Panc1 (cell line): ENCODE measurements at regions not wholly inside any gene's neighbourhood (a gene's known extent, or its start where the extent isn't known, plus 50 kb on each side); places are given as distances from the start of the nearest gene placed in this dataset.

Experiments
- ATAC-seq: fragments of 200-7000 bp; cut with Tn5 transposase; 2 replicates; pipeline ENCODE4 v1.9.1; 2020; ENCODE audit warnings: mild to moderate bottlenecking, moderate library complexity
- BruUV-seq: library from RNA; stranded (reverse); fragments of 400-500 nt; replicated peaks from 2 replicates; lab custom pipeline; 2021; lab: Mats Ljungman, UMichigan
- CTCF ChIA-PET: fragments of 300-600 bp; sonication (Branson Sonifier 250); formaldehyde crosslinking; loops from one replicate; lab custom pipeline; 2022; ENCODE audit warnings: antibody characterized with exemption; lab: Charles Lee
- POLR2A ChIA-PET: fragments of 300-600 bp; sonication (Branson Sonifier 250); formaldehyde crosslinking; loops from one replicate; lab custom pipeline; 2022; ENCODE audit warnings: antibody characterized with exemption; lab: Charles Lee
- DNase-seq: peaks from one replicate; pipeline ENCODE4 v3.0.0-alpha.2; 2010; ENCODE audit warnings: low read depth, low spot score
- H3K27ac ChIP-seq: 2 replicates; pipeline ENCODE4 v1.5.1; 2011; ENCODE audit warnings: mild to moderate bottlenecking, low read length, inconsistent platforms
- H3K27me3 ChIP-seq: fragments of 200-500 bp; sonication (Bioruptor generic); 2 replicates; pipeline ENCODE4 v1.6.0; 2014; ENCODE audit warnings: low read length, inconsistent platforms; ENCODE audit not compliant: control insufficient read depth, insufficient read depth
- H3K36me3 ChIP-seq: fragments of 200-500 bp; sonication (Bioruptor generic); 2 replicates; pipeline ENCODE4 v1.5.1; 2014; ENCODE audit warnings: inconsistent platforms, mild to moderate bottlenecking, low read length, moderate library complexity; ENCODE audit not compliant: control insufficient read depth, insufficient read depth
- H3K4me1 ChIP-seq: 2 replicates; pipeline ENCODE4 v1.5.1; 2011; ENCODE audit warnings: inconsistent platforms, mild to moderate bottlenecking, low read length, moderate library complexity; ENCODE audit not compliant: control insufficient read depth, insufficient read depth
- H3K4me3 ChIP-seq, 2 experiments: 2 replicates each; pipeline ENCODE4 v1.5.1; 2011 to 2012; ENCODE audit warnings: low read depth in 2 of 2, low read length in 2 of 2, mild to moderate bottlenecking in 2 of 2, inconsistent platforms in 1 of 2, moderate library complexity in 1 of 2
- H3K9me3 ChIP-seq: fragments of 200-500 bp; sonication (Bioruptor generic); 2 replicates; pipeline ENCODE4 v1.5.1; 2014; ENCODE audit warnings: low read depth, mild to moderate bottlenecking, inconsistent platforms, low read length, moderate library complexity; ENCODE audit not compliant: control insufficient read depth, insufficient read depth
- CTCF ChIP-seq: fragments of 450-650 bp; IDR thresholded peaks from 2 replicates; pipeline ENCODE4 v1.5.1; 2017; ENCODE audit warnings: mild to moderate bottlenecking
- POLR2AphosphoS5 ChIP-seq: IDR thresholded peaks from 2 replicates; pipeline ENCODE4 v1.6.1; 2012; ENCODE audit warnings: mild to moderate bottlenecking, low read depth, low read length, moderate library complexity
- SIN3A ChIP-seq: IDR thresholded peaks from 2 replicates; pipeline ENCODE4 v1.6.1; 2012; ENCODE audit warnings: low read depth, mild to moderate bottlenecking, low read length, moderate library complexity, borderline replicate concordance; ENCODE audit not compliant: insufficient read depth
- TCF7L2 ChIP-seq: IDR thresholded peaks from 2 replicates; pipeline ENCODE4 v1.6.1; 2011; ENCODE audit warnings: mild to moderate bottlenecking, low read depth, low read length, inconsistent platforms
- in situ Hi-C: cut with HindIII; loops from 2 replicates; pipeline ENCODE4 v1.10.0; 2016; ENCODE audit warnings: low sequenced_read_pairs, low pct_unique_long_range_greater_than_20kb
- intact Hi-C: fragments of 100-400 bp; cut with micrococcal nuclease; formaldehyde crosslinking; loops from one replicate; pipeline ENCODE4 v1.10.0; 2022; ENCODE audit not compliant: unreplicated experiment
- TF ChIP-seq, protein P1 (sequence below), 2 experiments: IDR thresholded peaks; 2 replicates each; pipeline ENCODE4 v1.6.1; 2011 to 2012; ENCODE audit warnings: low read depth in 2 of 2, control low read depth in 1 of 2, low read length in 1 of 2, mild to moderate bottlenecking in 1 of 2, moderate library complexity in 1 of 2; ENCODE audit not compliant: insufficient read depth in 1 of 2

- in situ Hi-C loops: no loop called here
Measured at GRCh38 chr13:84566780-84567179, 684.5 kb upstream of the SLITRK1 start.

DNA sequence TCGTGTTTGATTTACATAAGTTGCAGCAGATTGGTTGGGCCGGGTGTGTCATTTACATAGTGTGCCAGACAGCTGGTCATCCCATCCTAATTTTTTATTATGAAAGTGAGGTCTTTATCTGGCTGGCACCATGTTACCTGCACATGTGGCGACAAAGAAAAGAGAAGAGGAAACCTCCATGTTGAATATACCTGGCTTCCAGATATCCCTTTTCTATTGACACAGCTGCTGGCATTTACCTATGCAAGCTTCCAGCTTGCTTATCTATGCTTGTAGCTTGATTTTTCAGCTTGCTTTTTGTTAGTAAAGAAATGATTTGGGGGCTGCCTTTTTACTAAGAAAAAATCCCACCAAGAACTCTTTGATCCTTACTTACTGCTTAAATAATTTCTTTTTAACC, 681.3 kb upstream of the SLITRK1 start:
- DNase-seq: no peak
- TF ChIP-seq CTCF (no peak), TCF7L2 (no peak), POLR2AphosphoS5 (no peak), SIN3A (no peak)
- TF ChIP-seq, protein P1, sequence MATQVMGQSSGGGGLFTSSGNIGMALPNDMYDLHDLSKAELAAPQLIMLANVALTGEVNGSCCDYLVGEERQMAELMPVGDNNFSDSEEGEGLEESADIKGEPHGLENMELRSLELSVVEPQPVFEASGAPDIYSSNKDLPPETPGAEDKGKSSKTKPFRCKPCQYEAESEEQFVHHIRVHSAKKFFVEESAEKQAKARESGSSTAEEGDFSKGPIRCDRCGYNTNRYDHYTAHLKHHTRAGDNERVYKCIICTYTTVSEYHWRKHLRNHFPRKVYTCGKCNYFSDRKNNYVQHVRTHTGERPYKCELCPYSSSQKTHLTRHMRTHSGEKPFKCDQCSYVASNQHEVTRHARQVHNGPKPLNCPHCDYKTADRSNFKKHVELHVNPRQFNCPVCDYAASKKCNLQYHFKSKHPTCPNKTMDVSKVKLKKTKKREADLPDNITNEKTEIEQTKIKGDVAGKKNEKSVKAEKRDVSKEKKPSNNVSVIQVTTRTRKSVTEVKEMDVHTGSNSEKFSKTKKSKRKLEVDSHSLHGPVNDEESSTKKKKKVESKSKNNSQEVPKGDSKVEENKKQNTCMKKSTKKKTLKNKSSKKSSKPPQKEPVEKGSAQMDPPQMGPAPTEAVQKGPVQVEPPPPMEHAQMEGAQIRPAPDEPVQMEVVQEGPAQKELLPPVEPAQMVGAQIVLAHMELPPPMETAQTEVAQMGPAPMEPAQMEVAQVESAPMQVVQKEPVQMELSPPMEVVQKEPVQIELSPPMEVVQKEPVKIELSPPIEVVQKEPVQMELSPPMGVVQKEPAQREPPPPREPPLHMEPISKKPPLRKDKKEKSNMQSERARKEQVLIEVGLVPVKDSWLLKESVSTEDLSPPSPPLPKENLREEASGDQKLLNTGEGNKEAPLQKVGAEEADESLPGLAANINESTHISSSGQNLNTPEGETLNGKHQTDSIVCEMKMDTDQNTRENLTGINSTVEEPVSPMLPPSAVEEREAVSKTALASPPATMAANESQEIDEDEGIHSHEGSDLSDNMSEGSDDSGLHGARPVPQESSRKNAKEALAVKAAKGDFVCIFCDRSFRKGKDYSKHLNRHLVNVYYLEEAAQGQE (IDR thresholded peaks at IDR 0.05; ENCODE audit: insufficient read depth in 1 of 2, low read depth in 2 of 2, low read length in 1 of 2): no peak
- CTCF ChIA-PET: interaction anchor here (0.6 kb wide), 1 partner anchor 183 kb away, joined by 5 read pairs; no protein-coding TSS in a partner anchor

More at GRCh38 chr13:84566780-84567179, 684.5 kb upstream of the SLITRK1 start:
- ATAC-seq: no peak
- Histone ChIP-seq H3K4me1 (no peaks in the 10 kb centered on the region), H3K27ac (no peak overlapping the region), H3K9me3 (no peaks in the 10 kb centered on the region), H3K36me3 (no peaks in the 10 kb centered on the region), H3K4me3 (no peak overlapping the region), H3K27me3 (no peaks in the 10 kb centered on the region)
- TF ChIP-seq CTCF (no peak), SIN3A (no peak), POLR2AphosphoS5 (no peak), TCF7L2 (no peak)
- TF ChIP-seq, protein P1 (IDR thresholded peaks at IDR 0.05; ENCODE audit: insufficient read depth in 1 of 2, low read depth in 2 of 2, low read length in 1 of 2): no peak
- intact Hi-C loops: no loop called here
- BruUV-seq: no TSS peak
- CTCF ChIA-PET: no interaction called here
- no peak for DNase-seq
- POLR2A ChIA-PET: no interaction called here

More for the DNA sequence above, 681.3 kb upstream of the SLITRK1 start:
- no peak for ATAC-seq
- intact Hi-C loops (no loop called here), in situ Hi-C loops (no loop called here)
- no TSS peak for BruUV-seq
- H3K36me3 ChIP-seq: no peaks in the 10 kb centered on the region
- H3K27me3 ChIP-seq: no peaks in the 10 kb centered on the region
- H3K4me1 ChIP-seq: no peaks in the 10 kb centered on the region
- no peak overlapping the region for H3K4me3 ChIP-seq
- POLR2A ChIA-PET: no interaction called here
- no peak overlapping the region for H3K27ac ChIP-seq
- H3K9me3 ChIP-seq: no peaks in the 10 kb centered on the region
